ACHN (cell line): ENCODE measurements at regions not wholly inside any gene's neighbourhood (a gene's known extent, or its start where the extent isn't known, plus 50 kb on each side); places are given as distances from the start of the nearest gene placed in this dataset.

Experiments
- DNase-seq: peaks from one replicate; pipeline ENCODE4 v3.0.0-alpha.2; 2015
- in situ Hi-C: cut with HindIII; loops from 2 replicates; pipeline ENCODE4 v1.10.0; 2017; ENCODE audit warnings: low sequenced_read_pairs, low pct_ligation_motif_present, low pct_unique_long_range_greater_than_20kb

GRCh38 chr1:83776913-83777757 is 221.8 kb downstream of the TTLL7 start:
- no peak for DNase-seq
- in situ Hi-C loops = no loop called here

GRCh38 chr1:83775977-83776603 is 222.8 kb downstream of the TTLL7 start:
- in situ Hi-C loops = no loop called here
- DNase-seq = no peak

DNA sequence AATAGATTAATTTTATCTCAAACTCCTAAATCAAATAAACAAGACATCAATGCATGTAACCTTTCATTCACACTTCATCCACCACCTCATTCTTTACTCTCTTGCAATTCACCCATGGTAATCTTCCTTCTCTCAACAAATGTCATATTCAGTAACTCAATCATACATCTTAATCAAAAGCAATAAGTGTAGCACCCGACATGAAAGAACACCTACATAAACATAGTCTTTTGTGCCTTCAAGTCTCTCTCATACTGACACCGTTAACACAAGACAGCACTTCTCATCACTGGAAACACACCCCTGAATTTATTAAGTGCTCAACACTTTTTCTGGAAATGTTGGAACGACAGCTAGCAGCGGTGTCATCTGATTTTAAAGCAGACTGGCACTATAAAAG is 225.9 kb downstream of the TTLL7 start:
- in situ Hi-C loops = no loop called here
- DNase-seq = no peak

DNA sequence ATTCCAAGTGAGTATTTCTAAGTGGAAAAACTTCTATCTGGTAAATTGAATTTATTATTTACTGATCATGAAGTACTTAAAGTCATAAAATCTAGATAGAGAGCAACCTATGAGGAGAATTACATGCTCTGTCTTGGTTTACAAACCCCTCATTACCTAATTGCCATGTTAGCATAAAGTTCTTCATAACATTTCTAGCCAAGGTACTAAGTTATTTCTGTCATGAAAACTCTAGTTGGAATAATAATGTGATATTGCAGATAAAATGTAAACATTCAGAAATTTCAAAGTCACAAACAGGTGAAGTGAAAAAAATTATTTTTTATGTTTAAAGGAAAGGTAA is 228.6 kb downstream of the TTLL7 start:
- no peak for DNase-seq
- in situ Hi-C loops = no loop called here

DNA sequence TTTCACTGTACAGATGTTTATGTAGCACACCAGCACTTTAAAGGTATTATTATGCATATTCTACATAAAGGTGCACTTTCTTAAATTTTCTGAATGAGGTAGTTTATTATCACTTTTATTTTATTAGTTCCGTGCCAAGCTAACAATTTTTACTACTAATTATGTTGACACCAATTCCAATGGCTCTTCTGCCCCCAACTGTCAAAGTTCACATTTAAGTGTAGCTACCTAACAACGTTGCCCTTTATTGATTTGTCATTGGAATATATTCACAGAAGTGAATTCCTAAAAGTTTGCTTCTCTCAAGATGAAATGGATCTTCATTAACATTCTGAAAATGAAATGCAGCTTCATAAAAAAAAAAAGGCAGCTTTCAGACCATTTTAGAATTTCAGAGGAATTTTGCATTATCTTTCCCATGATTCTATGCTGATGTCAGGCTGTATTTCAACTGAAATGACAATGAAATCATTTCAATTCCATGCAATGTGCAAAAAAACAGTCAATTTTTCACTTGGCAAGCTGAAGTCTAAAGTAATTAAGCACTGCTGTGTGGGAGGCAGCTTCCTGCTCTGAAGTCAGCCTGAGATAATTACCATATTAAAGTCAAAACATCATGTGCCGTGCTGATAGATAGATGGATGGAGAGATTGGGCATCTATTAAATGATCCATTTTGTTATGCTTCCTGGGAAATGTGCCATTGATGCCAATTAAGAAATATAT is 229.2 kb downstream of the TTLL7 start:
- in situ Hi-C loops = no loop called here
- no peak for DNase-seq

DNA sequence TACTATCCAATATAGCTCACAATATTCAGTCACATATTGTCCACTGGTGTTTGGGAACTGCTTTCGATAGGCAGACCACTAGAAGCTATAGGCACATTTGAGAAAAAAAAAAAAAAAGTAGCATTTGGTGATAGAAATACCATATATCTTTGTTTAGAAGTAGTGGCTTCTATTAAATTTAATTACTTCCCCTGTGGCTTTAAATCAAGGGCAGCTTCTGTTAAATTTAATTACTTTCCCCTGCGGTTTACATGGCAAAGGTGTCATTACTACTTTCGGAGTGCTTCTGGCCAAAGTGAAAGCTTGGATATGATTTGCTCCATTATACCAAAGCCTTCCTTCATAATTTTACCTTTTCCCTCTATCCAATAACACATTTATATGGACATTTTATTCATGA is 229.9 kb downstream of the TTLL7 start:
- DNase-seq = no peak
- in situ Hi-C loops = no loop called here

DNA sequence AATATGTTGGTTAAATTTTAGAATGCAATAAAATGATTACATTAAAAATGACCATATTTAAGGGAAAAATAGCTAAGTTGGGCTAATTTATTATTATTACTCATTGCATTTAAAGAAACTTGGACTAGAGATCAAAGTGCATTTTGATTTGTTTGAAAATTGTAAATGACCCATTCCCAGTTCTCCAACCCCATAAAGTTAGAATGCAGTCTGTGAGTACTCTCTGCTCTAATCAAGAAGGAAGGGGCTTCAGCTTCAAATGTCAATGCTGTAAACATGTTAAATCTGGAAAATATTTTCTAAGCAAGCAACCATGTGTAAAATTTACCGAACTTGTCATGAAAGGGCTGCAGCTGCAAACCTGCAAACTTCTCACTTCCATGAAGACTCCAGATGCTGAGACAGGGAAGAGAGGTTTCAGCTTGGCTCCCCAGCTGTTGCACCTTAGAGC is 232.7 kb downstream of the TTLL7 start:
- DNase-seq = no peak

GRCh38 chr1:83765125-83765524 is 233.8 kb downstream of the TTLL7 start:
- in situ Hi-C loops = no loop called here
- no peak for DNase-seq

More for the DNA sequence above, 232.7 kb downstream of the TTLL7 start:
- in situ Hi-C loops = no loop called here

GRCh38 chr1:83764209-83764608 is 234.7 kb downstream of the TTLL7 start:
- DNase-seq = no peak
- in situ Hi-C loops = no loop called here

DNA sequence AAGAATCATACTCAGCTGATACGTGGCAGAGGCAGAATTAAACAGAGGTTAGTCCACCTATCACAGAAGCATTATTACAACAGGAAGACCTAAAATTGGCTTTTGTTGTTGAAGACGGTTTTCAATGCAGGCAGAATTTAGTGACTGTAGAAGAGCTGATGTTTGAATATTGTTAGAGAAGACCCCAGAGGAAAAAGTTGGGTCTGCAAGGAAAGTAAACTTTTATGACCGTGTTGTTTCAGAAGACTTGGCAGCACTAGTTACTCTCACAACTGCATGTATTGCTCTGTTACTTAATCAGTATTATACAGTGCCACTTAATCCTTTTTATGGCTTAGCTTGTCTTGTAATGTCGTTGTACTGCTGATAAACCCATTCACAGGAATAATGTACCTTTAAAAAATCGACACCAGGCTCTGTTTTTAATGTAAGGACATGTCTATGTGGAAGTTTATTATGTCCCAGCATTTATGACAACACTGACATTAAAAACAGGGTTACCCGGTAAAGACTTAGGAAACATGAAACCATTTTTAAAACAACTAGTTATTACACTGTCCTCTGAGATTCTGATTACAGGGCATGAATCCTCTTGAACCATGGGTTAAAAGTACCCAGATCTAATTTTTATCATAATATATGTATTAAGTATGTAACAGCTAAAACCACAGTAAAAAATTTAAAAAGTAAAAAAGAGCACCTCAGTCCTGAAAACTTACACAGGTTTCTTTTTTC is 235.4 kb downstream of the TTLL7 start:
- in situ Hi-C loops = no loop called here
- no peak for DNase-seq

DNA sequence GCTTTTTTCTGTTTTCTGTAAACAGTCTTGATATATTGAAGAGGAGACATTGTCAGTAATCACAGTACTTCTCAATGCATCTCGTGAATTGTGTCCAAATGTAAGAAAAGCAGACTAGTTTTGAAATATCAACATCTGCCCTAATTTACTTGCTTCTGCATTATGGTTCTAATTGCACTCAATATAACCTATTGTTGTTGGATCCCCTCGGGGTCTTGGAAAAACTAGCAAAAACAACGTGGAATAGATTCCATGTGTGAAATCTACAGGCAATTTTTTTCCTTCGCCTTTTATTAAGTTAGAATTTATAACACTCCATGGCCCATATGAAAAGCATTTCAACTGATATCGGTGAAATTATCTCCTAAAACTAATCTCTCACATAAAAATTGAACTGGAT is 236.5 kb downstream of the TTLL7 start:
- no peak for DNase-seq
- in situ Hi-C loops = no loop called here

GRCh38 chr1:83762039-83762365 is 236.9 kb downstream of the TTLL7 start:
- in situ Hi-C loops = no loop called here
- no peak for DNase-seq

GRCh38 chr1:83761167-83762038 is 237.5 kb downstream of the TTLL7 start:
- DNase-seq = no peak
- in situ Hi-C loops = no loop called here

GRCh38 chr1:83760226-83761021 is 238.5 kb downstream of the TTLL7 start:
- in situ Hi-C loops = no loop called here

DNA sequence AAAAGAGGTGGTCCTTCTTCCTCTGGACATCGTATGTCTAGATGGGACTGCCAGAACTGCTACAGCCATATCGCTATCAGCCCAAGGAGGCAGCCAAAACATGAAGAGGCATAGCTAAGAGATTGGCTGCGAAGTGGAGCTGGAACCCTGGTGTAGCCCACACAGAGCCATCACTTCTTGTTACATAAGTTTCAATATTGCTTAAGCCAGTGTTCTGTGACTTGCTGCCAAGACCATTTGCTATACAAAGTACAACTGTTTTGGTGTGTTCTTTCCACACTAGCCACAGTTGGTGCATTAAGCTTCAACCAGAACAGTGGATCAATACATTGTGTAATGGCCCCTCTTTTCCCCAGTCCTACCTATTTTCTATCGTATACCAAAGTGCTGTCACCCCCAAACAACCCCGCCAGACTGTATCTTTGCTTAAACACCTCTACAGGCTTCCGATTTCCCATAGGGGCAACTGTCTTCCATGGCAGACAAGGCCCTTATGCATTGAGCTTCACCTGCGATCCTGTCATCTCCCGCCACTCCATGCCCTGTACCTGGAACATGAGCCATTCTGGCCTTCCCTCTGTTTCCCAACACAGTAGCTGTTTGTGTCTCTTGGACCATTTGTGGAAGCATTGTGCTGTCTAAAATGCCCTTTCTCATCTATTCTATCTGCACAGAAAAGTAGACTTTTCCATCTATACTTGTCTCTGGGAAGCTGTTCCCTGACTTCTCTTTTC is 241.8 kb downstream of the TTLL7 start:
- no peak for DNase-seq
- in situ Hi-C loops = no loop called here

More at GRCh38 chr1:83760226-83761021, 238.5 kb downstream of the TTLL7 start:
- DNase-seq = no peak

DNA sequence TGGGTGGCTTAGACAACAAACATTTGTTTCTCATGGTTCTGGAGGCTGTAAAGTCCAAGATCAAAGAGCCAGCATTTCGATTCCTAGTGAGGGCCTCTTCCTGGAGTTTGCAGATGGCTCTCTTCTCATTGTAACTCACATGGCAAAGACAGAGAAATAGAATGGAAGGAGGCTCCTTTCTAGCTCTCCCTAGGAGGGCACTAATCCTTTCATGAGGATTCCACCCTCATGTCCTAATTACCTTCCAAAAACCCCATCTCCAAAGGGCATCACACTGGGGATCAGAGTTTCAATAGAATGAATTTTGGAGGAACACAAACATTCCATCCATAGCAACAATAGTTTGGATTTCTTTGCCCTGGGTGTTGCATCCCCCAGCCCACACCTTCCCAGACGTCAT is 247.3 kb downstream of the TTLL7 start:
- in situ Hi-C loops = no loop called here
- no peak for DNase-seq

DNA sequence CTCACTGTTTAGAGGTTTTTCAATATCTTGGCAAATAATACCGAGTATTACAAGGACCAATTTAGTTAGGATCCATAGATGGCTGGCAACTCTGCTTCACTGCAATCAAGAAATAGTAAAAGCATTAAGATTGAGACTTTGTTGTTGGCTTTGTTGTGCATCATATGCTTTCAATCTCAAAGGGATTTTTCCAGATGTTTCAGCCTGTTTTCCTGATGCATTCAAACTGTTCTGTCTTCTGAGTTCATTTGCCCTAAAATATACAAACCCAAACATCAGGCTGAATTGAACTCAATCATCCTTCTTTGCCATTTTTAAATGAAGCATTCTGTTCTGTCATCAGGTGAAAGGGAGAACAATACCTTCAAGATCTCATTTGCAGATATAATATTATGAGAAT is 248.7 kb downstream of the TTLL7 start:
- DNase-seq = no peak
- in situ Hi-C loops = no loop called here
